Retinal pigment epithelial cell (primary cell): ENCODE measurements at regions not wholly inside any gene's neighbourhood (a gene's known extent, or its start where the extent isn't known, plus 50 kb on each side); places are given as distances from the start of the nearest gene placed in this dataset.

Experiments
- DNase-seq: peaks from one replicate; pipeline ENCODE4 v3.0.0-alpha.2; 2010; ENCODE audit warnings: low read depth
- H3K4me3 ChIP-seq: 2 replicates; pipeline ENCODE4 v1.5.1; 2011; ENCODE audit warnings: mild to moderate bottlenecking, low read length, control low read depth, moderate library complexity
- TF ChIP-seq, protein P1 (sequence below): conservative IDR thresholded peaks from 2 replicates; pipeline ENCODE4 v1.5.1; 2011; ENCODE audit warnings: low read depth, low read length, control low read depth, inconsistent platforms

DNA sequence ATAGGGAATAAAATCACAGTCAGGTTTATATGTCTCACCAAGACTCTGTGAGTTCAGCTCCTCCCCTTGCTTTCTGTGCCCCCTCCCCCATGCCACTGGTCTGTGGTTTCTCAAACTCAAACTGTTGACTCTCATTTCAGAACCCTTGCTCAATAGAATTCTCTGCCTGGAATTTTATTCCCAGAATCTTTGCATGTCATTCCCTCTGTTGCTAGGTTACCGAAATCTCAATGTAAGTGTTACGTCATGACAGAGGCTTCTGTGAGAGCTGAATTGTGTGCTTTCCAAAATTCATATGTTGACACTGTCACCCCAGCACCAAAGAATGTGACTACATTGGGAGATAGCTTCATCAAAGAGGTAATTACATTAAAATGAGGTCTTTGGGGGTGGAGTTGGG, 1938.8 kb downstream of the TP53TG3F start:
- no peak overlapping the region for H3K4me3 ChIP-seq
- TF ChIP-seq, protein P1, sequence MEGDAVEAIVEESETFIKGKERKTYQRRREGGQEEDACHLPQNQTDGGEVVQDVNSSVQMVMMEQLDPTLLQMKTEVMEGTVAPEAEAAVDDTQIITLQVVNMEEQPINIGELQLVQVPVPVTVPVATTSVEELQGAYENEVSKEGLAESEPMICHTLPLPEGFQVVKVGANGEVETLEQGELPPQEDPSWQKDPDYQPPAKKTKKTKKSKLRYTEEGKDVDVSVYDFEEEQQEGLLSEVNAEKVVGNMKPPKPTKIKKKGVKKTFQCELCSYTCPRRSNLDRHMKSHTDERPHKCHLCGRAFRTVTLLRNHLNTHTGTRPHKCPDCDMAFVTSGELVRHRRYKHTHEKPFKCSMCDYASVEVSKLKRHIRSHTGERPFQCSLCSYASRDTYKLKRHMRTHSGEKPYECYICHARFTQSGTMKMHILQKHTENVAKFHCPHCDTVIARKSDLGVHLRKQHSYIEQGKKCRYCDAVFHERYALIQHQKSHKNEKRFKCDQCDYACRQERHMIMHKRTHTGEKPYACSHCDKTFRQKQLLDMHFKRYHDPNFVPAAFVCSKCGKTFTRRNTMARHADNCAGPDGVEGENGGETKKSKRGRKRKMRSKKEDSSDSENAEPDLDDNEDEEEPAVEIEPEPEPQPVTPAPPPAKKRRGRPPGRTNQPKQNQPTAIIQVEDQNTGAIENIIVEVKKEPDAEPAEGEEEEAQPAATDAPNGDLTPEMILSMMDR: no peak
- DNase-seq: no peak

DNA sequence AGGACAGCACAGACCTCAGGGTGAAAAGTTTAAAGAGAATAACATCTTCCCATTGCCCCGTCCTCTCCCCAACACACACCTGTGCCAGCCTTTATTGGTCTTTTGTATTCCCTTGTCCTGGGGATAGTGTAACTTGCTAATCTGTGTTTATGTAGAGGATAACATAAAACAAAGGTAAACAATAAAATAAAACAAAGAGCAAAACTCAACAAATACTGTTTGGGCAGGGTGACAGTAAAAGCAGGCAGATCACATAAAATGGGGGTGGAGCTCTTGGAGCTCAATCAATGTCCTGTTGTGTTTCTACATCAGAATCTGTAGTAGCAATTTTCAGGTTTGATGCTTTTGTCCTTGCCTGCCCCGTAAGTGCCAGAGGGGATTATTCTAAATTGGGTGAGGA, 1939.7 kb downstream of the TP53TG3F start:
- TF ChIP-seq, protein P1: no peak
- DNase-seq: no peak
- H3K4me3 ChIP-seq: no peak overlapping the region

DNA sequence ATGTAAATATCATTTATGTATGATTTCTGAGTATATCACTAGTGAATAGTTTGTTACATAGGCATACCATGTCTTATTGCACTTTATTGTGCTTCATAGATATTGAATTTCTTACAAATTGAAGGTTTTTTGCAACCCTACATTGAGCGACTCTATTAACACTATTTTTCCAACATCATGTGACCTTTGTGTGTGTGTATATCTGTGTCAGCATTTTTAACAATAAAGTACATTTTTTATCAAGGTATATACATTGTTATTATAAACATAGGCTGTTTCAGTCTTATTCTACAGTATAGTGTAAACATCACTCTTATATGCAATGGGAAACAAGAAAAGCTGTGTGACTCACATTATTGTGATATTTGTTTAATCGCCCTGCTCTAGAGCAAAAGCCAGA, 1944.9 kb downstream of the TP53TG3F start:
- TF ChIP-seq, protein P1: no peak
- no peak for DNase-seq
- no peak overlapping the region for H3K4me3 ChIP-seq

DNA sequence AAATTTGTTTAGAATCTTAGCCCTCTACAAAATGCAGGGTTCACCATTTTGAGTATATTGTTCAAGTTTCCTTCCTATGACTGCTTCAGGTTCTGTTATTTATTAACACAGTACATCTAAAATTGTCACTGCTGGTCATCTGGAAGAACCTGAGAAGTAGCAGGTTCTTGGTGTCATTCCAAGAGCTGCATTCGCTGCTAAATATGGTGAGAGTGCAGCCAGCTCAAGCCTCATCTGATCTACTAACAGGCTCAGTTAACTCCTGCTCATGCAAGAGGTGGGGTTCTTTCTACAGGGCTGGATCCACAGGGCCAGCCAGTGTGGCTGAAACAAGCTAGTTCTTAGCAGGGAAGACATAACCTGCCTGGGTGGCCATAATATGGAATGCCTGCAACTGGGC, 1946.1 kb downstream of the TP53TG3F start:
- TF ChIP-seq, protein P1: no peak
- H3K4me3 ChIP-seq: no peak overlapping the region
- DNase-seq: no peak

DNA sequence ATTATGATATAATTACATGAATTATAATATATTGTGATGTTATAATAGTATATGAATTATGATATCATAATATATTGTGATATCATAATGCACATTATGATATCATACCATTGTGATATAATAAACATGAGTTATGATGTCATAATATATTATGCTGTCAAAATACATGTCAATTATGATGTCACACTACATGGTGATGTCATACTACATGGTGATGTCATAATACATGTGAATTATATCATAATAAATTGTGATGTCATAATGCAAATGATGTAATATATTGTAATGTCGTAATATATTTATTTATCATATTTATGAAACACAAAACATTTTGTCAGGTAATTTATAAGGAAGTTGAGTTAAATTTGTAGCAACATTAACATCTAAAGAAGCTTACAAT, 1950.1 kb downstream of the TP53TG3F start:
- no peak for DNase-seq
- no peak overlapping the region for H3K4me3 ChIP-seq
- TF ChIP-seq, protein P1: no peak

DNA sequence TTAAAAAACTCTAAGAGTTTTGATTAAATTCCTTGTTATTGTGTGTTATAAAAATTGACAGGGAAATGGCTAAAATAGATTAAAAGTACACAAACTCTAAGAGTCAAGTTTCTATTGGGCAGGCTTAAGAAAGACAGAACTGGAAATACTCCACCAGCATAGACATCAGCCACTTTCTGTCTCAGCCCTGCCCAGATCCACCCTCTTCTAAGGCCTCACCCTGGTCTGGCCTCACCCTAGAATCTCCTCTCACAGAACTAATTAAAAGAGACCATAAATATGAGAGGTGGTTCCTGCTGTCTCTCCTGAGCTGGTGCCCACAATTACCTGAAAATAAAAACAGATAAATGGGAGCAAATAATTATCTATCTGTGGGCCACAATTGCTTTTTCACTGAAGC, 1951.0 kb downstream of the TP53TG3F start:
- H3K4me3 ChIP-seq: no peak overlapping the region
- no peak for DNase-seq
- TF ChIP-seq, protein P1: no peak

DNA sequence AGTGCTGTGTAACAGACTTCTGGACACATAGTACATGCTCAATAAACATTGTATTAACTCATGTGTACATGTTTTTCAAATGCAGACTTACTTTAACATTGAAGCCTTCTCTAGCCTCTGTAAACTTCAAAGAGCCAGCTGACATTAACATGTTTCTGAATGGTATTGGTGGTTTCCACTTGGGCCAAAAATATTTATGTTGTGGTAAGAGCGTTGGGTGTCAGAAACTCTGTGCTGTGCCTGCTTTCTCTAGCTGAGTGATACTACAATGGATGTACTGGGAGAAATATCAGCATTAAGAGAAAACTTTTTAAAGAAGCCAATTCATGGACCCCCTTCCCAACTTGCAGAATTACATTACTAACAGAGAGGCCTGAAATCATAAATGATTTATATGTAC, 1951.7 kb downstream of the TP53TG3F start:
- TF ChIP-seq, protein P1: no peak

More for the DNA sequence above, 1951.7 kb downstream of the TP53TG3F start:
- DNase-seq: no peak
- no peak overlapping the region for H3K4me3 ChIP-seq
